HG02884 (cell line): ENCODE measurements at regions not wholly inside any gene's neighbourhood (a gene's known extent, or its start where the extent isn't known, plus 50 kb on each side); places are given as distances from the start of the nearest gene placed in this dataset.

Experiments
- ATAC-seq: cut with Tn5 transposase; IDR thresholded peaks from one replicate; pipeline ENCODE4 v1.9.1; 2021; ENCODE audit warnings: mild to moderate bottlenecking, moderate library complexity; ENCODE audit not compliant: unreplicated experiment

- no peak for ATAC-seq
Observed at GRCh38 chr7:18445483-18445882, 50.1 kb upstream of the HDAC9 start.
